ENCODE measurements at regions not wholly inside any gene's neighbourhood (a gene's known extent, or its start where the extent isn't known, plus 50 kb on each side); places are given as distances from the start of the nearest gene placed in this dataset.

DNA sequence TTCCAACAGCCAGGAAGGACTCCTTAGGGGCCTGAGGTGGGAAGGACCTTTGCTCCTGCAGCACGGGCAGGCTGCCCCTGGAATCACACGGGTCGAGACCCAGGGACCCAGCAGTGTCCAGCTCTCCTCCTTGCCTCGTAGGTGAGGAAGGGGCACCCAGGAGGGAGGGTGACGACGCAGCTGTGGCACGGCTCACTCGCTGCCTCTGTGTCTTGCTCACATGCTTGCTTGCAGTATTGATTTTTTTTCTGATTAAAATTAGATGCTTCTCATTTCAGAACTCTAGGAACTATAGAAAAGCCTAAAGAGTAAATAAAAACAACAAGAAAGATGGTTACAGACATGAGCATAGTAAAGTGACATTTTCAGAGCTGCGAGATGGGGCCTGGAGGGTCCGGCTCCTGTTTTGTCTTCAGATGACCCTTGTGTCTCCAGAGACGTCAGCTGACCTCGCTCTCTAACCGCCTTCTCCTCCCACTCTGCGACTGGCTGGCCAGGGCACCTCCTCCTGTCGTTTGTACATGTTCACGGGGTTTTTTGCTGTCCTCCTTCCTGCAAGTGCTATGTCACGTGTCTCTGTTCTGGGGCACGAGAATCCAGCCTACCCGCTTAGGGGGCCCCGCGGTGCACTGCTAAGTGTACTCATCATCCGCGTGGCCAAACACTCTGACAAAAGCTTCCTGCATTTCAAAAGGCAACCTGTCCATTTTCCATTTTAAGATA is 65.7 kb upstream of the ZNF236 start:
- TF ChIP-seq, protein P1, sequence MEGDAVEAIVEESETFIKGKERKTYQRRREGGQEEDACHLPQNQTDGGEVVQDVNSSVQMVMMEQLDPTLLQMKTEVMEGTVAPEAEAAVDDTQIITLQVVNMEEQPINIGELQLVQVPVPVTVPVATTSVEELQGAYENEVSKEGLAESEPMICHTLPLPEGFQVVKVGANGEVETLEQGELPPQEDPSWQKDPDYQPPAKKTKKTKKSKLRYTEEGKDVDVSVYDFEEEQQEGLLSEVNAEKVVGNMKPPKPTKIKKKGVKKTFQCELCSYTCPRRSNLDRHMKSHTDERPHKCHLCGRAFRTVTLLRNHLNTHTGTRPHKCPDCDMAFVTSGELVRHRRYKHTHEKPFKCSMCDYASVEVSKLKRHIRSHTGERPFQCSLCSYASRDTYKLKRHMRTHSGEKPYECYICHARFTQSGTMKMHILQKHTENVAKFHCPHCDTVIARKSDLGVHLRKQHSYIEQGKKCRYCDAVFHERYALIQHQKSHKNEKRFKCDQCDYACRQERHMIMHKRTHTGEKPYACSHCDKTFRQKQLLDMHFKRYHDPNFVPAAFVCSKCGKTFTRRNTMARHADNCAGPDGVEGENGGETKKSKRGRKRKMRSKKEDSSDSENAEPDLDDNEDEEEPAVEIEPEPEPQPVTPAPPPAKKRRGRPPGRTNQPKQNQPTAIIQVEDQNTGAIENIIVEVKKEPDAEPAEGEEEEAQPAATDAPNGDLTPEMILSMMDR (IDR thresholded peaks at IDR 0.05) = no peak
- TF ChIP-seq POLR2A (IDR thresholded peaks at IDR 0.05; ENCODE audit: low read depth) = no peak
- TF ChIP-seq EP300 (IDR thresholded peaks at IDR 0.05) = no peak
- TF ChIP-seq POLR2AphosphoS5 (IDR thresholded peaks at IDR 0.05) = no peak
